ENCODE measurements at regions not wholly inside any gene's neighbourhood (a gene's known extent, or its start where the extent isn't known, plus 50 kb on each side); places are given as distances from the start of the nearest gene placed in this dataset.

- in situ Hi-C loops (cut with HindIII; ENCODE audit: low pct_unique_long_range_greater_than_20kb, low sequenced_read_pairs) (no loop called here), intact Hi-C loops (cut with micrococcal nuclease; ENCODE audit: unreplicated experiment) (no loop called here)
- Histone ChIP-seq H3K9me3 (ENCODE audit: control insufficient read depth, insufficient read depth, low read depth, low read length) (no peaks in the 10 kb centered on the region), H3K27ac (ENCODE audit: low read length) (no peak overlapping the region), H3K27me3 (ENCODE audit: control insufficient read depth, insufficient read depth, low read length) (no peaks in the 10 kb centered on the region), H3K36me3 (ENCODE audit: control insufficient read depth, insufficient read depth, low read length) (no peaks in the 10 kb centered on the region), H3K4me1 (ENCODE audit: control insufficient read depth, insufficient read depth, low read length) (no peaks in the 10 kb centered on the region), H3K4me3 (ENCODE audit: low read depth in 2 of 2, low read length in 2 of 2) (no peak overlapping the region)
- no TSS peak for BruUV-seq (replicated peaks)
- no peak for DNase-seq (ENCODE audit: low read depth, low spot score)
- CTCF ChIA-PET: no interaction called here
- no peak for ATAC-seq
- POLR2A ChIA-PET: no interaction called here
- no peak for TF ChIP-seq SIN3A (IDR thresholded peaks at IDR 0.05; ENCODE audit: borderline replicate concordance, insufficient read depth, low read depth, low read length)
- no peak for TF ChIP-seq REST (IDR thresholded peaks at IDR 0.05; ENCODE audit: insufficient read depth in 1 of 2, low read depth in 2 of 2, low read length in 1 of 2)
- TF ChIP-seq POLR2AphosphoS5 (IDR thresholded peaks at IDR 0.05; ENCODE audit: low read depth, low read length): no peak
These were observed 224.5 kb downstream of the TXNL1 start for GRCh38 chr18:56413862-56414261.

DNA sequence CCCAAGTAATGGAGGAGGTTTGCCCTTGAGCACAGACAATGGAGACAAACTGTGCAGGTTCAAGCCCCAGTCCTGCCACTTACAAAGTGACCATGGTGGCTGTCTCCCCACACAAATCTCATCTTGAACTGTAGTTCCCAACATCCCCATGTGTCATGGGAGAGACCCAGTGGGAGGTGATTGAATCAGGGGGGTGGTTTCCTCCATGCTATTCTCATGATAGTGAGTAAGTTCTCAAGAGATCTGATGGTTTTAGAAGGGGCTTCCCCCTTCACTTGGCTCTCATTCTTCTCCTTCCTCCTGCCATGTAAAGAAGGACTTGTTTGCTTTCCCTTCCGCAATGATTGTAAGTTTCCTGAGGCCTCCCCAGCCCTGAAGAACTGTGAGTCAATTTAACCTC is 225.4 kb downstream of the TXNL1 start:
- no peak for DNase-seq (ENCODE audit: low read depth, low spot score)
- in situ Hi-C loops (cut with HindIII; ENCODE audit: low pct_unique_long_range_greater_than_20kb, low sequenced_read_pairs) (no loop called here), intact Hi-C loops (cut with micrococcal nuclease; ENCODE audit: unreplicated experiment) (no loop called here)
- H3K27ac ChIP-seq (ENCODE audit: low read length): no peak overlapping the region
- no peak for ATAC-seq
- no peaks in the 10 kb centered on the region for H3K36me3 ChIP-seq (ENCODE audit: control insufficient read depth, insufficient read depth, low read length)
- no TSS peak for BruUV-seq (replicated peaks)
- TF ChIP-seq POLR2AphosphoS5 (IDR thresholded peaks at IDR 0.05; ENCODE audit: low read depth, low read length) (no peak), REST (IDR thresholded peaks at IDR 0.05; ENCODE audit: insufficient read depth in 1 of 2, low read depth in 2 of 2, low read length in 1 of 2) (no peak), SIN3A (IDR thresholded peaks at IDR 0.05; ENCODE audit: borderline replicate concordance, insufficient read depth, low read depth, low read length) (no peak), TCF7L2 (IDR thresholded peaks at IDR 0.05; ENCODE audit: low read depth, low read length) (no peak)
- TF ChIP-seq, protein P1, sequence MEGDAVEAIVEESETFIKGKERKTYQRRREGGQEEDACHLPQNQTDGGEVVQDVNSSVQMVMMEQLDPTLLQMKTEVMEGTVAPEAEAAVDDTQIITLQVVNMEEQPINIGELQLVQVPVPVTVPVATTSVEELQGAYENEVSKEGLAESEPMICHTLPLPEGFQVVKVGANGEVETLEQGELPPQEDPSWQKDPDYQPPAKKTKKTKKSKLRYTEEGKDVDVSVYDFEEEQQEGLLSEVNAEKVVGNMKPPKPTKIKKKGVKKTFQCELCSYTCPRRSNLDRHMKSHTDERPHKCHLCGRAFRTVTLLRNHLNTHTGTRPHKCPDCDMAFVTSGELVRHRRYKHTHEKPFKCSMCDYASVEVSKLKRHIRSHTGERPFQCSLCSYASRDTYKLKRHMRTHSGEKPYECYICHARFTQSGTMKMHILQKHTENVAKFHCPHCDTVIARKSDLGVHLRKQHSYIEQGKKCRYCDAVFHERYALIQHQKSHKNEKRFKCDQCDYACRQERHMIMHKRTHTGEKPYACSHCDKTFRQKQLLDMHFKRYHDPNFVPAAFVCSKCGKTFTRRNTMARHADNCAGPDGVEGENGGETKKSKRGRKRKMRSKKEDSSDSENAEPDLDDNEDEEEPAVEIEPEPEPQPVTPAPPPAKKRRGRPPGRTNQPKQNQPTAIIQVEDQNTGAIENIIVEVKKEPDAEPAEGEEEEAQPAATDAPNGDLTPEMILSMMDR (IDR thresholded peaks at IDR 0.05): no peak
- H3K4me1 ChIP-seq (ENCODE audit: control insufficient read depth, insufficient read depth, low read length): no peaks in the 10 kb centered on the region
- no peaks in the 10 kb centered on the region for H3K9me3 ChIP-seq (ENCODE audit: control insufficient read depth, insufficient read depth, low read depth, low read length)
- ChIA-PET POLR2A (no interaction called here), CTCF (no interaction called here)
- H3K27me3 ChIP-seq (ENCODE audit: control insufficient read depth, insufficient read depth, low read length): no peaks in the 10 kb centered on the region
- H3K4me3 ChIP-seq (ENCODE audit: low read depth in 2 of 2, low read length in 2 of 2): no peak overlapping the region

All from Panc1 (cell line).